ENCODE measurements at regions not wholly inside any gene's neighbourhood (a gene's known extent, or its start where the extent isn't known, plus 50 kb on each side); places are given as distances from the start of the nearest gene placed in this dataset.
"Not testable (repeated sequence)": the region's sequence is repeated elsewhere in the genome, so short reads cannot be mapped to it uniquely, and the experiment has no call there.

- H3K4me3 ChIP-seq (ENCODE audit: low read depth, low read length), result no peak overlapping the region
- no peak for TF ChIP-seq CTCF (IDR thresholded peaks at IDR 0.05; ENCODE audit: borderline replicate concordance, insufficient read depth, low read depth, low read length)
Measured at GRCh38 chr1:102472520-102472919, 475.8 kb upstream of the OLFM3 start.

GRCh38 chr1:102470767-102471166 lies 474.0 kb upstream of the OLFM3 start:
- H3K4me3 ChIP-seq (ENCODE audit: low read depth, low read length), result no peak overlapping the region
- TF ChIP-seq CTCF (IDR thresholded peaks at IDR 0.05; ENCODE audit: borderline replicate concordance, insufficient read depth, low read depth, low read length), result no peak

GRCh38 chr1:102466487-102466886 lies 469.8 kb upstream of the OLFM3 start:
- H3K4me3 ChIP-seq (ENCODE audit: low read depth, low read length), result no peak overlapping the region
- TF ChIP-seq CTCF (IDR thresholded peaks at IDR 0.05; ENCODE audit: borderline replicate concordance, insufficient read depth, low read depth, low read length), result no peak

- no peak for TF ChIP-seq CTCF (IDR thresholded peaks at IDR 0.05; ENCODE audit: borderline replicate concordance, insufficient read depth, low read depth, low read length)
- H3K4me3 ChIP-seq (ENCODE audit: low read depth, low read length), result no peak overlapping the region
Measured at GRCh38 chr1:102463328-102463727, 466.6 kb upstream of the OLFM3 start.

- not testable (repeated sequence) for H3K4me3 ChIP-seq (ENCODE audit: low read depth, low read length)
Measured at GRCh38 chr1:102442317-102442716, 445.6 kb upstream of the OLFM3 start.

GRCh38 chr1:102435483-102435882 lies 438.8 kb upstream of the OLFM3 start:
- H3K4me3 ChIP-seq (ENCODE audit: low read depth, low read length), result no peak overlapping the region
- no peak for TF ChIP-seq CTCF (IDR thresholded peaks at IDR 0.05; ENCODE audit: borderline replicate concordance, insufficient read depth, low read depth, low read length)

- TF ChIP-seq CTCF (IDR thresholded peaks at IDR 0.05; ENCODE audit: borderline replicate concordance, insufficient read depth, low read depth, low read length), result peak; percentile 53; the same call in 1 of the 2 replicates
- no peak overlapping the region for H3K4me3 ChIP-seq (ENCODE audit: low read depth, low read length)
Measured at GRCh38 chr1:102434421-102434820, 437.7 kb upstream of the OLFM3 start.

- TF ChIP-seq CTCF (IDR thresholded peaks at IDR 0.05; ENCODE audit: borderline replicate concordance, insufficient read depth, low read depth, low read length), result no peak
Measured at GRCh38 chr1:102431253-102431652, 434.5 kb upstream of the OLFM3 start.

More at GRCh38 chr1:102431253-102431652, 434.5 kb upstream of the OLFM3 start:
- H3K4me3 ChIP-seq (ENCODE audit: low read depth, low read length), result no peak overlapping the region
